ENCODE measurements at regions not wholly inside any gene's neighbourhood (a gene's known extent, or its start where the extent isn't known, plus 50 kb on each side); places are given as distances from the start of the nearest gene placed in this dataset.

- H3K4me1 Mint-ChIP-seq (ENCODE audit: low read depth), result no peaks in the 10 kb centered on the region
- H3K27me3 Mint-ChIP-seq, result peaks cover 11% of the 10 kb centered on the region
- H3K9me3 Mint-ChIP-seq (ENCODE audit: low read depth), result no peaks in the 10 kb centered on the region
- H3K27ac Mint-ChIP-seq, result no peak overlapping the region
- no peaks in the 10 kb centered on the region for H3K36me3 Mint-ChIP-seq
- no peak overlapping the region for H3K4me3 Mint-ChIP-seq
These were observed 113.6 kb downstream of the GALC start for GRCh38 chr14:87879389-87879788.

- Mint-ChIP-seq H3K4me3 (no peak overlapping the region), H3K4me1 (ENCODE audit: low read depth) (no peaks in the 10 kb centered on the region), H3K27ac (no peak overlapping the region), H3K36me3 (no peaks in the 10 kb centered on the region), H3K27me3 (peaks cover 11% of the 10 kb centered on the region), H3K9me3 (ENCODE audit: low read depth) (no peaks in the 10 kb centered on the region)
These were observed 114.0 kb downstream of the GALC start for GRCh38 chr14:87878959-87879358.

DNA sequence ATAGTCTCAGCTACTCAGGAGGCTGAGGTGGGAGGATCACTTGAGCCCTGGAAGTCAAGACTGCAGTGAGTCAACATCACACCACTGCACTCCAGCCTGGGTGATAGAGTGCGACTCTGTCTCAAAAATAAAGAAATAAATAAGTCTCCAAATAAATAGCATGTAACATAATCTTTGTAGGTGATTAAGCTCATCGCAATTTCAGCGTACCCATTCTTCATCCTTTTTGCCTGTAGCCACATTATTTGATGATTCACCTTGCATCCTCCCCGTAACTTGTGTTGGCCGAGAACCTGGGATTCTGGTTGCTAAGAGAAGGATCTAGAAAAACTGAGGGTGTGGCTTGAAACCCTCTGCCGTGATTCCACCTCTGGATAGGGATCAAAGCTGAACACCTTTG is 115.1 kb downstream of the GALC start:
- Mint-ChIP-seq H3K4me3 (no peak overlapping the region), H3K4me1 (ENCODE audit: low read depth) (no peaks in the 10 kb centered on the region), H3K36me3 (no peaks in the 10 kb centered on the region), H3K9me3 (ENCODE audit: low read depth) (no peaks in the 10 kb centered on the region), H3K27me3 (peaks cover 12% of the 10 kb centered on the region), H3K27ac (no peak overlapping the region)

GRCh38 chr14:87874676-87875075 is 118.3 kb downstream of the GALC start:
- no peak overlapping the region for H3K4me3 Mint-ChIP-seq
- H3K9me3 Mint-ChIP-seq (ENCODE audit: low read depth), result no peaks in the 10 kb centered on the region
- peaks cover 12% of the 10 kb centered on the region for H3K27me3 Mint-ChIP-seq
- peaks cover 5% of the 10 kb centered on the region for H3K4me1 Mint-ChIP-seq (ENCODE audit: low read depth)
- H3K36me3 Mint-ChIP-seq, result no peaks in the 10 kb centered on the region
- H3K27ac Mint-ChIP-seq, result no peak overlapping the region

- H3K36me3 Mint-ChIP-seq, result no peaks in the 10 kb centered on the region
These were observed 119.2 kb downstream of the GALC start for GRCh38 chr14:87873741-87874140.

DNA sequence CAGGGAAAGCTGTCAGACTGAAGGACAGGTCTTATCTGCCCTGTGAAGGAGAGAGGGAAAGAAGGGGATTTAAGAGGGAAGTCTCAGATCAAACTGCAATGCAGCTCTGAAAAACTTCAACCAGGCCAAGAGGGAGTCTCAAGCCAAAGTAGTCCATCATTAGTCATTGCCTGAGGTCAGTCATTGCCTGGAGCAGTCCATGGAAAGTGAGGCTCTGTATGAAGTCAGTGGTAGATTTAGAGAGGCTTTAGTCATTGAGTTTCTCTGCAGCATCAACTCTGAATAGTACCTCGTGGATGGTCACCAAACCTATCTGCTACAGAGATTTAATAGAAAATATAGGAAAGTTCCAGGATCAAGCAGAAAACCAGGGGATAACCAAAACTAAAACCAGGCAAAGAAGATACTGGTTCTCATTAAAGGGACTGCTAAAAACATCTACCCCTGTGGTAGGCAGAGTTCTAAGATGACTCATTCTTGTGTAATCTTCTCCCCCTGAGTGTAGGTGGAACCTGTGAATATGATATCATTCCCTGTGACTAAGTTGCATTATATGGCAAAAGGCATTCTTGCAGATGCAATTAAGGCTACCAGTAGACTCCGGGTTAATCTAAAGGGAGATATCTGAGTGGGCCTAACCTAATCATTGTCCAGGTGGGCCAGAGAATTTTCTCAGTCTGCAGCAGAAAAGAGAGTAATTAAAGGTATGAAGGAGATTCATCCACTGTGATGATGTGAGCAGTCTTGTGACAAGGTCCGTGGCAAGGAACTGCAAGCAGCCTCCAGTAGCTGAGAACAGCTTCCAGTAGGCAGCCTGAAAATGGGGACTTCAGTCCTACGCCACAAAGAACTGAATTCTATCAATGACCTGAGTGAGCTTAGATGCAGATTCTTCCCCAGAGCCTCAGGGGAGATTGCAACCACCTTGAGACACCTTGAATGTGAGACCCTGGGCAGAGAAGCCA is 123.1 kb downstream of the GALC start:
- Mint-ChIP-seq H3K9me3 (ENCODE audit: low read depth) (no peaks in the 10 kb centered on the region), H3K36me3 (no peaks in the 10 kb centered on the region), H3K4me3 (no peak overlapping the region), H3K4me1 (ENCODE audit: low read depth) (peaks cover 5% of the 10 kb centered on the region), H3K27me3 (peaks cover 17% of the 10 kb centered on the region), H3K27ac (no peak overlapping the region)

More at GRCh38 chr14:87873741-87874140, 119.2 kb downstream of the GALC start:
- Mint-ChIP-seq H3K9me3 (ENCODE audit: low read depth) (no peaks in the 10 kb centered on the region), H3K27ac (no peak overlapping the region), H3K4me1 (ENCODE audit: low read depth) (peaks cover 5% of the 10 kb centered on the region), H3K27me3 (peaks cover 14% of the 10 kb centered on the region), H3K4me3 (no peak overlapping the region)

GRCh38 chr14:87868920-87869319 is 124.1 kb downstream of the GALC start:
- peaks cover 17% of the 10 kb centered on the region for H3K27me3 Mint-ChIP-seq
- no peak overlapping the region for H3K27ac Mint-ChIP-seq
- no peaks in the 10 kb centered on the region for H3K9me3 Mint-ChIP-seq (ENCODE audit: low read depth)

DNA sequence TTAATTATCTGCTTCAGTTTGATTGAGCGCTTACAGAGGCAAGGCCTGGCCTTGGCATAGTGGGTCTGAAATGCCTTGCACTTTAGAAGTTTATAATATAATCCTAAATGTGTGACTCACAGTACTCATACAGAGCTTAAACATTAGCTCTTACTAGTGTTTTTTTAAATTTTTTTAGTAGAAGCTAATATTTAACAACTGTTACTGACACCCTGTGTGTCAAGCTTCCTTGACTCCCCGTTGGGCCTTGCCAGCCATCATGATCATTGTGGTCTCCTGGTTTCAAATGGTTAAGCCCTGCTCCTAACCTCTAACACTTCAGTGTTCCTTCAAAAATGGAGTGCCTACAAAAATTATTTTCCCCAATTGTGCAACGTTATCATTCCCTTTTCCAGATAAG is 126.9 kb downstream of the GALC start:
- Mint-ChIP-seq H3K36me3 (no peaks in the 10 kb centered on the region), H3K4me3 (no peak overlapping the region), H3K4me1 (ENCODE audit: low read depth) (peaks cover 5% of the 10 kb centered on the region), H3K27me3 (peaks cover 14% of the 10 kb centered on the region), H3K9me3 (ENCODE audit: low read depth) (no peaks in the 10 kb centered on the region), H3K27ac (no peak overlapping the region)

More at GRCh38 chr14:87868920-87869319, 124.1 kb downstream of the GALC start:
- no peaks in the 10 kb centered on the region for H3K36me3 Mint-ChIP-seq
- H3K4me3 Mint-ChIP-seq, result no peak overlapping the region
- peaks cover 5% of the 10 kb centered on the region for H3K4me1 Mint-ChIP-seq (ENCODE audit: low read depth)

DNA sequence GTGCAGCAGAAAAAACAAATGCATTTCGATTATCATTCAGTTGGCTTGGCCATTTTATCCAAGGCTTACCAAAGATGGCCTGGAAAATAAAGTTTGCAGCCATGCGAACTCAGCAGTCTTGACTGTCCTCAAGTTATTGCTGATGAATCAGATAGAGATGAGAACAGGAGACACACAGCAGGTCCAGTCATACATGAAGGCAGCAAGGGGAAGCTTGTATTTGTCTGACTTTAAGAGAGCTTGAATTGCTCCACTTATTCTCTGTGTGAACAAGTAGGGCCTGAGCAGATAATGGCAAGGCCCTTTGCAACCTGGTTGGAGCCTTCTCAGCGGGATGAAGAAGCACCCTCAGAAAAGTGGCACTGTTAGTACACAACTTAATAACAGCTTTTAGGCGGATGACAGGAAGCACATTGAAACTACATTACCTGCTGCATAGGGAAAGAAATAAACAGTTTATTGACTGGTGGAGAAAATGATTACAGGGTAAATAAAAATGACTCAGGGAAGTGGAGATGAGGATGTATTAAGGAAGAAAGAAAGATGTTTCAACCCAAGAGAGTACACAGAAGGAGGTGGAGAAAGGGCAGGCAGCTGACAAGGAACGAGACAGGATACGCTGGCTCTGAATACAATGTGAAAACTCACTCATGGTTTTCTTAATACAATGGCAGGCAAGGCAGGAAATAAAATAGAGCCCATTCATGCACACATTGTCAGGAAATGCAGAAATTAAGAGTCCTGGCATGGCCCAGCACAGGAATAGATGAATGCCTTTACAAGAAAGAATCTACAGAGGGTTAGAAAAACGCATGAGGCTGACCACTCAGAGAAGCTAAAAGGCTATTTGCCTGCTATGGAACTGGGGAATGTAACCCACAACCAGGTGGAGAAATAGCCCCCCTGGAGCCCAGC is 128.4 kb downstream of the GALC start:
- H3K4me1 Mint-ChIP-seq (ENCODE audit: low read depth), result no peaks in the 10 kb centered on the region
- H3K9me3 Mint-ChIP-seq (ENCODE audit: low read depth), result no peaks in the 10 kb centered on the region
- no peak overlapping the region for H3K27ac Mint-ChIP-seq
- no peak overlapping the region for H3K4me3 Mint-ChIP-seq
- no peaks in the 10 kb centered on the region for H3K36me3 Mint-ChIP-seq
- peaks cover 9% of the 10 kb centered on the region for H3K27me3 Mint-ChIP-seq

DNA sequence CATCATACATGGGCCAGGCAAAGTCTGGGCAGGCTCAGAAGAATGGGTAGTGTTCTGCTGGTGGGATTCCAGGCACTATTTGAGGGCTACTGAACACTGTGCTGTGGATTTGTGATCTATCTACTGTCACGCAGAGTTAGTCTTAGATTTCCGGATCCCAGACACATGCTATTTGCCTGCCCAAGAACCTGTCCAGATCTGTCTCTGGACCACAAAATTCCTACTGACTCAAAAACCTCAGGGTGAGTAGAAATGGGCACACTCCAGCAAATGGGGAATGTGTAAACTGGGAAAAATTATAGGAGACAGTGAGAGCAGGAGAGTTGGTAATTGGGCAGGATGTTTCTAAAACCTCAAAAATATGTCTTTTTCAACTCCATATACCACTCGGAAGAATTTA is 129.9 kb downstream of the GALC start:
- Mint-ChIP-seq H3K36me3 (no peaks in the 10 kb centered on the region), H3K4me1 (ENCODE audit: low read depth) (no peaks in the 10 kb centered on the region), H3K27ac (no peak overlapping the region), H3K27me3 (peaks cover 5% of the 10 kb centered on the region), H3K4me3 (no peak overlapping the region), H3K9me3 (ENCODE audit: low read depth) (no peaks in the 10 kb centered on the region)

DNA sequence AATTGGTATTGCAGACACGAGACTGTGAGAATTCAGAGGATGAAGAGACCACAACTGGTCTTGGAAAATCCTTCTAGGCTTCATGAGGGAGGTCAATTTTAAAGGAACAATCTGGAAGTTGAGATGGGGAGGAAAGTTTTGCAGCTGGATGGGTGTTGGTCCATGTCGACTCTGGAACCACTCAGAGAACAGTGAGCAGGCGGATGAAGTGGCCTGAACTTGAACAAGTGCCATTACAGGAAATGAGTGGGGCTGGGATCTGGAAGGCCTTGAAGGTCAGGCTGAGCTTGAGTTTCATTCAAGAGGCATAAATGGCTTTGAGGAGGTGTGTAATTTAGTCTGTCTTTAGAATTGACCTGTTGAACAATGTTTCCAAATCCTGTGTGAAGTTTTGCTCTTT is 140.9 kb downstream of the GALC start:
- Mint-ChIP-seq H3K9me3 (ENCODE audit: low read depth) (no peaks in the 10 kb centered on the region), H3K4me1 (ENCODE audit: low read depth) (no peaks in the 10 kb centered on the region), H3K27me3 (peaks cover 13% of the 10 kb centered on the region), H3K36me3 (no peaks in the 10 kb centered on the region), H3K27ac (no peak overlapping the region), H3K4me3 (no peak overlapping the region)

- Mint-ChIP-seq H3K4me3 (no peak overlapping the region), H3K9me3 (ENCODE audit: low read depth) (no peaks in the 10 kb centered on the region), H3K4me1 (ENCODE audit: low read depth) (no peaks in the 10 kb centered on the region), H3K27me3 (peaks cover 14% of the 10 kb centered on the region), H3K27ac (no peak overlapping the region), H3K36me3 (no peaks in the 10 kb centered on the region)
These were observed 141.8 kb downstream of the GALC start for GRCh38 chr14:87851190-87851589.

DNA sequence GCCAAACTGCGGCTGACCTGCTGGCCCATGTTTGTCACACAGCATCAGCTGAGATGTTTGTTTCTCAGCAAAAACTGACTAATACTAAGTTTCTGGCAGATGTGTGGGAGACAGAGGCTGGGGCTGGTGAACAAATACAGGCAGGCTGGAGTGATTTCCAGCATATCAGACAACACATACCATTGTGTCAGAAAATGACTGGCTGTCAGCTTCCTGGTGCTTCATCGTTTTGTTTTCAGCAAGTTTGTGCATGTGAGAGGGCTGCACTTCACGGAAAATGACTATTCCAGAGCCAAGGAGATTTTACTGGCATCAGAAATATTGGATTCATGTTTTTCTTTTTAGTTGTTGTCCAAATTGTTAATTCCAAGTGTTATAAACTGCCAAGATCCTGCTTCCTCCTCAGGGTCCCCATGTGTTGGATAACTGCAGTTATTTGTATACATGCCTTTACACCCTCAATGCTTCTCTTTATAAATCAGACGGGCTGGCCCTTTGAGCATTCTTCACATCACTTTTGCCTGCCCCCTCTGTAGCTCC is 145.7 kb downstream of the GALC start:
- H3K4me1 Mint-ChIP-seq (ENCODE audit: low read depth), result no peaks in the 10 kb centered on the region
- H3K27me3 Mint-ChIP-seq, result peaks cover 9% of the 10 kb centered on the region
- H3K4me3 Mint-ChIP-seq, result no peak overlapping the region
- no peaks in the 10 kb centered on the region for H3K36me3 Mint-ChIP-seq
- H3K27ac Mint-ChIP-seq, result no peak overlapping the region
- no peaks in the 10 kb centered on the region for H3K9me3 Mint-ChIP-seq (ENCODE audit: low read depth)

DNA sequence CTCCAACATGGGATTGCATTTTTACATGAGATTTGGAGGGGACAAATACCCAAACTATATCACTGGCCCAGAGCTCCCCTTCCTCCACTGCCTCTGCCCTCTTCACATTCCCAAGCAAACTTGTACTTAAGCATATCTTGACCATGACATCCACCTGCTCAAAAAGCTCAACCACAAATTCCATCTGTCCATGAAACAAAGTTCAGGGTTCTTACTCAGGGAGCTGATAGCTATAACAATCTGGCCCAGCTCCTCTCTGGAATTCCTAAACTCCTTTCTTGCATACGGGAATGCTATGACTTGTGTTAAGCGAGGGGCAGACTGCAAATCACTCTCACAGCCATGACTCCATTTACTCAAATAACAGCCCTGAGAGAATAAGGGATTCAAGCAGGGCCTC is 152.1 kb downstream of the GALC start:
- Mint-ChIP-seq H3K4me3 (no peak overlapping the region), H3K4me1 (ENCODE audit: low read depth) (no peaks in the 10 kb centered on the region), H3K27me3 (peaks cover 5% of the 10 kb centered on the region), H3K27ac (no peak overlapping the region), H3K36me3 (no peaks in the 10 kb centered on the region), H3K9me3 (ENCODE audit: low read depth) (no peaks in the 10 kb centered on the region)

- H3K4me1 Mint-ChIP-seq (ENCODE audit: low read depth), result no peaks in the 10 kb centered on the region
- no peaks in the 10 kb centered on the region for H3K9me3 Mint-ChIP-seq (ENCODE audit: low read depth)
These were observed 154.1 kb downstream of the GALC start for GRCh38 chr14:87838931-87839330.

More at GRCh38 chr14:87838931-87839330, 154.1 kb downstream of the GALC start:
- H3K36me3 Mint-ChIP-seq, result no peaks in the 10 kb centered on the region
- H3K27ac Mint-ChIP-seq, result no peak overlapping the region
- peaks cover 7% of the 10 kb centered on the region for H3K27me3 Mint-ChIP-seq
- H3K4me3 Mint-ChIP-seq, result no peak overlapping the region
